GM13976 (cell line): ENCODE measurements at regions not wholly inside any gene's neighbourhood (a gene's known extent, or its start where the extent isn't known, plus 50 kb on each side); places are given as distances from the start of the nearest gene placed in this dataset.

Experiments
- DNase-seq: peaks from one replicate; pipeline ENCODE4 v3.0.0; 2012; ENCODE audit warnings: low spot score
- CTCF ChIP-seq: IDR thresholded peaks from 2 replicates; pipeline ENCODE4 v1.5.1; 2012; ENCODE audit warnings: borderline replicate concordance, mild to moderate bottlenecking; ENCODE audit not compliant: insufficient read depth; ENCODE audit errors: extremely low read depth, missing control alignments, control extremely low read depth
- in situ Hi-C: fragments of 300-500 bp; cut with MboI; formaldehyde crosslinking; loops from one replicate; pipeline ENCODE4 v1.12.0; 2022; ENCODE audit warnings: low sequenced_read_pairs, mixed read lengths, inconsistent platforms; ENCODE audit not compliant: unreplicated experiment

DNA sequence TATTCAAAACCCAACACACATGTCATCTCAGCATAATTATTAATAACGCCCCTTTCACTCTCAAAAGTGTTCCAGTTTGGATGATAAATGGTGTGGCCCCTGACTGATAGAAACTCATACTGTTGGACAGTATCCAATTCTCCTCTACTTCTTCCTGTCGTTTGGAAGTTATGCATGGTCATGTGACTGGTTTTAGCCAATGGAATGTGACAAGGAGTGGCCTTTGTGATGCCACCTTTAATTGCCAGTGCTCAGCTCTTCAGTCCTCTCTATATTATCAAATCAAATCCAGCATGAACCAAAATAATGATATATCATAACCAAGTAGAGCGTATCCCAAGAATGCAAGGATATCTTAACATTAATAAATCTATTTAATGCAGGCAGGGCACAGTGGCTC lies 117.8 kb upstream of the SPIN1 start:
- DNase-seq, result no peak
- no peak for TF ChIP-seq CTCF
- in situ Hi-C loops, result no loop called here

GRCh38 chr9:88268886-88269285 lies 119.4 kb upstream of the SPIN1 start:
- no peak for TF ChIP-seq CTCF
- in situ Hi-C loops, result no loop called here
- no peak for DNase-seq

- in situ Hi-C loops, result no loop called here
- no peak for DNase-seq
- no peak for TF ChIP-seq CTCF
Observed at GRCh38 chr9:88267283-88267682, 121.0 kb upstream of the SPIN1 start.

DNA sequence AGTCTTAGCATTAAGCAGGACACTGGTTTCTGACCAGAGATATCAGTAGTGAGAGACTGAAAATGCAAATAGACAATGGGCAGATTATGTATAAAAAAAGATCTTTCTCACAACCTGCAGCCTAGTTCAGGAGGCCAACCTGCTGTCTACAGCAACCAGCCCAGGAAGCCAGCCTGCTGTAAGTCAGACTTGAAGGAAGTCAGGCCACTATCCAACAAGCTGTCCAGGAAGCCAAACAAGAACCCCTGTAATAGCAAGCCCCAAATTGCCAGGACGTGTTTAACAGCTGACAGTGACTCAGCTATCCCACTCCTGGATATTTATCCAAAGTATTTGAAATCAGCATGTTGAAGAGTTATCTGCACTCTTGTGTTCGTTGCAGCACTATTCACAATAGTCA lies 121.8 kb upstream of the SPIN1 start:
- no peak for DNase-seq
- in situ Hi-C loops, result no loop called here
- TF ChIP-seq CTCF, result no peak

DNA sequence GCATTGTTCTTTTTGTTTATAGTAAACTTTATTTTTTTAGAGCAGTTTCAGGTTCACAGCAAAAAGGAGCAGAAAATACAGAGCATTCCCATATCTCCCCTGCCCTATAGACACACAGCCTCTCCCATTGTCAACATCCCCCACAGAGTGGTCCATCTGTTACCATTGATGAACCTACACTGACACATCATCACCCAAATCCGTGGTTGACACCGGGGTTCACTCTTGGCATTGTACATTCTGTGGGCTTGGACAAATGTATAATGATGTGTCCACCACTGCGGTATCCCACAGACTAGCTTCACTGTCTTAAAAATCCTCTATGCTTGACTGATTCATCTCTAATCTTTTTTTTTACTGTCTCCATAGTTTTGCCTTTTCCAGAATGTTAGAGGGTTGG lies 120.7 kb upstream of the SPATA31C2 start:
- in situ Hi-C loops, result no loop called here
- no peak for DNase-seq
- no peak for TF ChIP-seq CTCF

- in situ Hi-C loops, result no loop called here
- TF ChIP-seq CTCF, result no peak
- DNase-seq, result no peak
Observed at GRCh38 chr9:88258601-88259000, 120.3 kb upstream of the SPATA31C2 start.

DNA sequence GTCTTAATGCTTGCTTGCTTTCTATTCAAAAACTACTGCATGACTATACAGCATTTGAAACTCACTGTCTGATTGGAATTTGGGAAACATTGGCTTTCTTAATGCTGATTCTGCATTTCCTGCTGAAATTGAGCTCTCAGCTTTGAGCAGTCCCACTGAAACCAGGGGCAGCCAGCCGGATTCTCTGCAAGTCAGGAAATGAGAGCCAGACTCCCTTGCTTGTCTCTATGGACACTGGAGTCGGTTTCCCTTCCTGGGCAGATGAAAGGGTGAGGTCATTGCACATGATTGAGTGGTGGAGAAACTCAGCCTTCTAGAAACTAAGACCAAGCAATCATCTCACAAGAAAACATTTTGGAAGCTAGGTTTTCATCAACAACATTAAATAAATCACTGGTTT lies 119.7 kb upstream of the SPATA31C2 start:
- no peak for DNase-seq
- in situ Hi-C loops, result no loop called here
- no peak for TF ChIP-seq CTCF
